OCI-LY1 (cell line): ENCODE measurements at regions not wholly inside any gene's neighbourhood (a gene's known extent, or its start where the extent isn't known, plus 50 kb on each side); places are given as distances from the start of the nearest gene placed in this dataset.

Source experiments
- H2AFZ ChIP-seq: fragments of 200-600 bp; sonication (generic), shearing (Covaris generic); 2 replicates; pipeline ENCODE4 v1.6.0; 2014; ENCODE audit warnings: antibody characterized with exemption, mild to moderate bottlenecking, low read length
- H3F3A ChIP-seq: fragments of 200-600 bp; sonication (generic), shearing (Covaris generic); 2 replicates; pipeline ENCODE4 v1.6.0; 2014; ENCODE audit warnings: mild to moderate bottlenecking, antibody characterized with exemption, low read length, moderate library complexity; ENCODE audit not compliant: insufficient read depth
- H3K27ac ChIP-seq: fragments of 200-600 bp; sonication (generic); 2 replicates; pipeline ENCODE4 v1.5.1; 2014; ENCODE audit warnings: low read length, mixed run types, mild to moderate bottlenecking, low read depth; ENCODE audit not compliant: poor library complexity, severe bottlenecking
- H3K27me3 ChIP-seq: fragments of 200-600 bp; sonication (generic); 2 replicates; pipeline ENCODE4 v1.6.0; 2014; ENCODE audit warnings: antibody characterized with exemption, mild to moderate bottlenecking, low read length, moderate library complexity; ENCODE audit not compliant: insufficient read depth
- H3K36me3 ChIP-seq: fragments of 200-600 bp; sonication (generic); 2 replicates; pipeline ENCODE4 v1.6.1; 2014; ENCODE audit warnings: mild to moderate bottlenecking, antibody characterized with exemption, low read length, moderate library complexity, mixed read lengths; ENCODE audit not compliant: insufficient read depth
- H3K4me1 ChIP-seq: fragments of 200-600 bp; sonication (generic); 2 replicates; pipeline ENCODE4 v1.5.1; 2014; ENCODE audit warnings: mild to moderate bottlenecking, low read length, moderate library complexity; ENCODE audit not compliant: insufficient read depth, severe bottlenecking
- H3K4me2 ChIP-seq: fragments of 200-600 bp; sonication (generic), shearing (Covaris generic); 2 replicates; pipeline ENCODE4 v1.6.1; 2014; ENCODE audit warnings: low read length
- H3K4me3 ChIP-seq: fragments of 200-600 bp; sonication (generic); 2 replicates; pipeline ENCODE4 v1.5.1; 2014; ENCODE audit warnings: low read length, low read depth, mild to moderate bottlenecking, mixed read lengths; ENCODE audit not compliant: poor library complexity, severe bottlenecking
- H3K79me2 ChIP-seq: fragments of 200-600 bp; shearing (Covaris generic); 2 replicates; pipeline ENCODE4 v1.6.1; 2016; ENCODE audit warnings: mixed run types, low read length, mixed read lengths; ENCODE audit not compliant: insufficient read depth
- H3K9ac ChIP-seq: fragments of 200-600 bp; sonication (generic), shearing (Covaris generic); 2 replicates; pipeline ENCODE4 v1.6.1; 2014; ENCODE audit warnings: mild to moderate bottlenecking, low read length, mixed read lengths
- H3K9me2 ChIP-seq: fragments of 200-600 bp; sonication (generic), shearing (Covaris generic); 2 replicates; pipeline ENCODE4 v1.6.1; 2014; ENCODE audit warnings: low read depth, mild to moderate bottlenecking, low read length, mixed read lengths
- H3K9me3 ChIP-seq: fragments of 200-600 bp; shearing (Covaris generic); 2 replicates; pipeline ENCODE4 v1.6.1; 2014; ENCODE audit warnings: low read length, mixed read lengths
- H4K20me1 ChIP-seq: fragments of 200-600 bp; sonication (generic), shearing (Covaris generic); 2 replicates; pipeline ENCODE4 v1.6.0; 2016; ENCODE audit warnings: mild to moderate bottlenecking, low read length; ENCODE audit not compliant: insufficient read depth
- CTCF ChIP-seq: fragments of 200-600 bp; sonication (generic), shearing (Covaris generic); IDR thresholded peaks from 2 replicates; pipeline ENCODE4 v1.5.1; 2017; ENCODE audit warnings: mild to moderate bottlenecking, antibody characterized with exemption, low read length, moderate library complexity, mixed read lengths
- EZH2 ChIP-seq: fragments of 200-600 bp; sonication (generic), shearing (Covaris generic); IDR thresholded peaks from 2 replicates; pipeline ENCODE4 v1.8.0; 2017; ENCODE audit warnings: borderline replicate concordance, mixed run types, mild to moderate bottlenecking, antibody characterized with exemption, low read length, moderate library complexity, mixed read lengths

- TF ChIP-seq EZH2: no peak
- TF ChIP-seq CTCF: no peak
- Histone ChIP-seq H3K79me2 (no peaks in the 10 kb centered on the region), H3K4me2 (no peak overlapping the region)
Measured at GRCh38 chr3:103657756-103658155, 1222.9 kb downstream of the ZPLD1 start.

GRCh38 chr3:103660810-103661209 lies 1226.0 kb downstream of the ZPLD1 start:
- H3K9me2 ChIP-seq: no peaks in the 10 kb centered on the region
- no peaks in the 10 kb centered on the region for H3K9me3 ChIP-seq
- no peaks in the 10 kb centered on the region for H3K79me2 ChIP-seq
- H3F3A ChIP-seq: no peaks in the 10 kb centered on the region
- TF ChIP-seq CTCF (no peak), EZH2 (no peak)
- H3K4me3 ChIP-seq: no peak overlapping the region
- no peak overlapping the region for H2AFZ ChIP-seq
- H3K4me1 ChIP-seq: no peaks in the 10 kb centered on the region
- H3K36me3 ChIP-seq: no peaks in the 10 kb centered on the region
- H4K20me1 ChIP-seq: no peaks in the 10 kb centered on the region
- no peak overlapping the region for H3K9ac ChIP-seq
- H3K27ac ChIP-seq: no peak overlapping the region
- H3K4me2 ChIP-seq: no peak overlapping the region
- H3K27me3 ChIP-seq: no peaks in the 10 kb centered on the region

More at GRCh38 chr3:103657756-103658155, 1222.9 kb downstream of the ZPLD1 start:
- Histone ChIP-seq H3K4me1 (no peaks in the 10 kb centered on the region), H3K4me3 (no peak overlapping the region), H2AFZ (no peak overlapping the region), H3K27me3 (no peaks in the 10 kb centered on the region), H3K27ac (no peak overlapping the region), H3K9me3 (no peaks in the 10 kb centered on the region), H3K36me3 (no peaks in the 10 kb centered on the region), H4K20me1 (no peaks in the 10 kb centered on the region), H3K9me2 (no peaks in the 10 kb centered on the region), H3K9ac (no peak overlapping the region), H3F3A (no peaks in the 10 kb centered on the region)

GRCh38 chr3:103662591-103662990 lies 1227.8 kb downstream of the ZPLD1 start:
- Histone ChIP-seq H3K27ac (no peak overlapping the region), H3K9me2 (no peaks in the 10 kb centered on the region), H3F3A (no peaks in the 10 kb centered on the region), H3K27me3 (no peaks in the 10 kb centered on the region), H3K4me3 (no peak overlapping the region), H3K9ac (no peak overlapping the region), H3K36me3 (no peaks in the 10 kb centered on the region), H3K9me3 (no peaks in the 10 kb centered on the region), H3K79me2 (no peaks in the 10 kb centered on the region), H2AFZ (no peak overlapping the region), H4K20me1 (no peaks in the 10 kb centered on the region), H3K4me1 (no peaks in the 10 kb centered on the region), H3K4me2 (no peak overlapping the region)
- TF ChIP-seq EZH2 (no peak), CTCF (no peak)
